GM18498 (cell line): ENCODE measurements at regions not wholly inside any gene's neighbourhood (a gene's known extent, or its start where the extent isn't known, plus 50 kb on each side); places are given as distances from the start of the nearest gene placed in this dataset.
A peak's percentile ranks its signal among the peaks of the same experiment; 100 is the strongest.
"Not testable (repeated sequence)": the region's sequence is repeated elsewhere in the genome, so short reads cannot be mapped to it uniquely, and the experiment has no call there.

Experiments
- ATAC-seq: cut with Tn5 transposase; IDR thresholded peaks from one replicate; pipeline ENCODE4 v1.9.1; 2021; ENCODE audit warnings: mild to moderate bottlenecking, moderate library complexity; ENCODE audit not compliant: unreplicated experiment

DNA sequence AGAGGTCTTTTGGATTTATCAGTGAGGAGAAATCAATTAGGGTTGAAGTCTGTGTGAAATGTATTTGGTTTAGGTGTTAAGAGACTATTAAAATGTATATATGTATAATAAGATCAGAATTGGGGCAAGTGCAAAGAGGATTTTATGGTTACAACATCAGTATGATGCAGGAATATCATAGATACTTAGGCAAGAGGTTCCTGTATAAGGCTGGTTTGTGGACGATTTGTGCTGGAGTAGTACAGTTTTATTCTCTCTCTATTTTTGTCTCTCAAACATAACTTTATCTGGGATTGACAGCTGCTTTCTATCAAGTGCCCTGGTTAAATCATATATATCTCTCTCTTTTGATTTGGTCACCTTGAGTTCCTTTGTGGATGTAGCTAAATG, 142.5 kb downstream of the CTH start:
- no peak for ATAC-seq

DNA sequence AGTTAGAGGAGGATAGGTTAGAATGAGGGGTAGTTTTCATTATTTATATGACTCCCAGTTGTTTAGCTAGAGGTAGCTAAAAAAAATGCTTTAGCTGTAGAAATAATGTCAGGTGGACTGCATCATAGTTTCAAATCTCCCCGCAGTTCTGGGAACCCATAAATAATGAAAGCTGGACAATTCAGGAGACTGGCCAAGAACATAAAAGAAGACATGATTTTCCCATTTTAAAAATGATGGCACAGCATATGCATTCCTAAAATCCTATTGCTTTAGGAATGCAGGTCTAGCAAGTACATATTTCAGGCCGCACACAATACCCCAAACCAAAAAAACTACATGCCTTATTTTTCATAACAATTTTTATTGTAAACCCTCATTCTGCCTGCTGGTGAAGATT, 143.3 kb downstream of the CTH start:
- no peak for ATAC-seq

DNA sequence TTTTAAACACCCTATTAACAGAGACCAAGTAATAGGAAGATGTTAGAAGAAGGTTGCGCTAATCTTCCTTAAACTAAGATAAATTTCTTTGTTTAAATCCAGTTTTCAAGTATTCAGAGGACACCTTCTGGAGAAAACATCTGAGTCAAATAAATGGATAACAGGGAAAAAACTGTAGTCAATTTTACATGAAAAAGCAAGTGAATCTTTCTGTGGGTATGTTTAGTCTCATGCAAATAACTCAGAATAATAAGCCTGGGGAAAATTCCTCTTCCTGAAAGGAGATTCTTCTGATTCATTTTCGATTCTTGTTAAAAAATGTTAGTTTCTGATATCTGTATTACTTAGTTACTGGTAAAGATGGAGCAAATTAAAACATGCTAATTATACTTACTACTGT, 145.5 kb downstream of the CTH start:
- no peak for ATAC-seq

DNA sequence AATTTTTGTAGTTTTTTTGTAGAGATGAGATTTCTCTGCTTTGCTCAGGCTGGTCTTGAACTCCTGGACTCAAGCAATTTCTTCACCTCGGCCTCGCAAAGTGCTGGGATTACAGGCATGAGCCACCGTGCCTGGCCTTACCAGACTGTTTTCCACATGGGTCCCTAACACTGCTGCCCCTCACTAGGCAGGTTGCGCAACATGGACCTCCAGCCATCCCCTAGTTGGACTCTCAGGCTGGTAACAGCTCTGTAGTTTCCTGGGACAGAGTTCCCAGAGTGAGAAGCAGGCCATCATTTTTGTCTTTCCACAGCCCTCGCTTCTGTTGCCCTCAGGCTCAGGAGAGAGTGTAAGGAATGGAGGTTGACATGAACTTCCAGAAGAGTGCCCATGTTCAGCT, 156.1 kb downstream of the CTH start:
- ATAC-seq = no peak

DNA sequence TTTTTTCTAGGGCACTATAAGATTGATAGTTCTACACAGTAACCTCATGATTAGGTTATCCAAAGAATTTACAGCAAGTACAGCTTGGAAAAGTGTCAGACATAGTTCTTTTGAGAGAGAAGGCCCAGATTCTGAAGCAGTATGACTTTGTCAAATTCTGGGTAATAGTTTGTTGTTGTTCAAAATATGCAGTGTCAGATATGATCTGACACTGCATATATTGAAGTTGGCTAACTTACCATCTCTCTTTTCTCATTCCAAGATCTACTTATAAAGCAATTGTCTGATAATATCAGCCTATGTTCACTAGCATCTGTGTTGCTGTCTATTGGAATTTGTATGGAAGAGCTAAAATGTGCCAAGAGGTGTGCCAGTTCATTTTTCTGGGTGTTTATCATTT, 160.1 kb downstream of the CTH start:
- ATAC-seq = no peak

DNA sequence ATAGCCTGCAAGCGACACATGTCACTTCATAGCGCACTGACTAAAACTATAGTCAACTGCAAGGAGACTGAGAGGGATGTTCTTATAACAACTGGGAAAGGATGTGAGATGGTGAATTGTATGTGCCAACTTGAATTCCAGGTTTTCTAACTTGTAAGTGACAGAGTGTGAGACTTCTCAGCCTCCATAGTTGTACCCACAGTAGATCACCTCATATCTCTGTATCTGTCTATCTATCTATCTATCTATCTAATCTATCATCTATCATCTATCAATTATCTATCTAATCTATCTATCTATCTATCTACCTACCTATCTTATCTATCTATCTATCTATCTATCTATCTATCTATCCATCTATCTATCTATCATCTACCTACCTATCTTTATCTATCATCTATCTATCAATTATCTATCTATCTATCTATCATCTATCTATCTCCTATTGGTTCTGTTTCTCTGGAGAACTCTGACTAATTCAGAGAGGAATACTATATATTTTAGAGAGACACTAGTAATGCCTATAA, 162.3 kb downstream of the CTH start:
- no peak for ATAC-seq

DNA sequence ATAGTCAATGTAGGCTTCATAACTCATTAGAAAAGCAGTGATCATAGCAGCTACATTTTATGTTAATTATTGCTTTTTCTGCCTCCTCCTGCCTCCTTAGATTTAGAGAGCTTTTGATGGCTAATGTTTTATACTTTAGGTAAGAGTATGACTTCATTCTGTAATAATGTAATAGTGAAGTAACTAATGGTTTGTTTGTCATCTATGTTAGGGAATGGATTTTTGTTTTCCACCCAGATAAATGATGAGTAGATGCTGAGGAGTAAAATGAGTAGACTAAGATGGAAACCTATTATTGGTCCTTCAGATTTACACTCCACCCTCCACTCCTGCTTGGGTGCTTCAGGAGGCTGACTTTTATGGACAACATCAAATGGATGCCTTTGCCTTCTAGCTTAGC, 170.6 kb downstream of the CTH start:
- no peak for ATAC-seq

DNA sequence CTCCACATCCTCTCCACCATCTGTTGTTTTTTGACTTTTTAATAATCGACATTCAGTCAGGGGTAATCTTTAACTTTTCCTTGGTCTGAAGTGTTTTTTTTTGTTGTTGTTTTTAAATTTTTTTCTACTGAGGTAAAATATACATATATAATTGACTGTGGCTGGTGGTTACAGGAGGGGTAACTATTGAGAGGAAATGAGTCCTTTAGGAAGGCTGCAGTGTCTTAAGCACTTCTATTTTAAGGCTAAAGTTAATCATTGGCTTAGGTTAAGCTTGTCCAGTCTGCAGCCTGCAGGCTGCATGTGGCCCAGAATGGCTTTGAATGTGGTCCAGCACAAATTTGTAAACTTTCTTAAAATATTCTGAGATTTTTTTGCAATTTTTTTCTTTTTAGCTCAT, 172.5 kb downstream of the CTH start:
- peak; percentile 89 for ATAC-seq

DNA sequence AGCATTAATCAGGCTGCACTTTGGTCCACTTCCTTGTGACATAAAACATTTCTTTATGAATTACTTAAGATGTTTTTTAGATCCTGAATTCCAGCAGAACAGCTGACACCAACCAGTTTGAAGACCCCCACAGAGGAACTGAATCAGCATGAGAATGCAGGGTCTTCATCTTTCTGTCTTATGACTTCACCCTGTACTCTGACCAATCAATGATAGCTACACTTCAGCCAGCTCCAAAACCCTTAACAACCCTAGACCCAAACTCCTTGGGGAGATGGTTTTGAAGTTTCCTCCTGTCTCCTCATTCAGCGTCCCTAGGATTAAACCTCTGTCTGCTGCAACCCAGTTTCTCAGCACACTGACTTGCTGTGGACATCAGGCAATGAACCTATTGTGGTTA, 175.0 kb downstream of the CTH start:
- ATAC-seq = no peak

DNA sequence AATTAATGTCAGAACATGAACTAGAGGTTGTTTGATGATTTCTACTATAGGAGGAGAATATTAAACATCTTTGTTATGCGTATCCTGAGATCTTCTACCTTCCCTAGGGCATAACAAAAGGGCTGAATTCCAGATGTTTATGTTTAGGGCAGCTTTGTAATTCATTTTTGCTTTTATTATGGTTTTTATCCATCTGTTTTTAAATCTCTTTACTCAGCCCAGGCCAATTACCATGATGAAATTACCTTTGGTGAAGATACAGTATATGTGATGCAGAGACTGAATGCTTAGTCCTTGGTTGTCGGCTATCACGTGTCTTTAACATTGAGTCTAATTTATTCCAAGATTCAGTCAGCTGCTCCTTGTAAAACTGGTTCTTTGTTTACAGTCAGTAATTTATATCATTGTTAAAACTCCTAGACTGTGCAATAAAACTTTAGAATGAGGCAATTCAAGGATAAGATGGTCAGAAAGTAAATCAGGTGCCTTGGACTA, 176.9 kb downstream of the CTH start:
- ATAC-seq = no peak

DNA sequence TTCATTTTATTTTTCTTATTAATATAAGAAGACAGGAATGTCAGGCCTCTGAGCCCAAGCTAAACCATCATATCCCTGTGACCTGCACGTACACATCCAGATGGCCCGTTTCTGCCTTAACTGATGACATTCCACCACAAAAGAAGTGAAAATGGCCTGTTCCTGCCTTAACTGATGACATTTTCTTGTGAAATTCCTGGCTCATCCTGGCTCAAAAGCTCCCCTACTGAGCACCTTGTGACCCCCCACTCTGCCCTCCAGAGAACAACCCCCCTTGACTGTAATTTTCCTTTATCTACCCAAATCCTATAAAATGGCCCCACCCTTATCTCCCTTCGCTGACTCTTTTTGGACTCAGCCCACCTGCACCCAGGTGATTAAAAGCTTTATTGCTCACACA, 182.5 kb downstream of the CTH start:
- not testable (repeated sequence) for ATAC-seq

DNA sequence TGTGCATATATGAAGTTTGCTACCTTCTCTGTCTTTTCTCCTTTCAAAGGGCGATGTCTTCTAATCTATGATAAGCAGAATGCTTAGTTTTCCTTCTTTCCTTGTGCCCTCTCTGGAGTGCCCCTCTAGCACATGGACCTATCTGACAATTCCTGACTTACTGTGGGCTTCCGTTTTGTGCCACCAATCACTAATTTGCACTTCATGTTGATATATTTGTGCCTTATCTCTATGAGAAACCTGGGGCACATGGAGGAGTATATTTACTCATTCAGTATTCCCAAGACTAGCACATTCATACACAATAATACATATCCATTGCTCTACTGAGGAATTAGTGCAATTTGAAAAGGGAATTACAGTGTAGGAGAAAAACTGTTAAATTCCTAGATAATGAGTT, 197.7 kb downstream of the CTH start:
- no peak for ATAC-seq

DNA sequence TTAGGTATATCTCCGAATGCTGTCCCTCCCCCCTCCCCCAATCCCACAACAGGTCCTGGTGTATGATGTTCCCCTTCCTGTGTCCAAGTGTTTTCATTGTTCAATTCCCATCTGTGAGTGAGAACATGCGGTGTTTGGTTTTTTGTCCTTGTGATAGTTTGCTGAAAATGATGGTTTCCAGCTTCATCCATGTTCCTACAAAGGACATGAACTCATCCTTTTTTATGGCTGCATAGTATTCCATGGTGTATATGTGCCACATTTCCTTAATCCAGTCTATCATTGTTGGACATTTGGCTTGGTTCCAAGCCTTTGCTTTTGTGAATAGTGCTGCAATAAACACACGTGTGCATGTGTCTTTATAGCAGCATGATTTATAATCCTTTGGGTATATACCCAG, 199.1 kb downstream of the CTH start:
- ATAC-seq = not testable (repeated sequence)

DNA sequence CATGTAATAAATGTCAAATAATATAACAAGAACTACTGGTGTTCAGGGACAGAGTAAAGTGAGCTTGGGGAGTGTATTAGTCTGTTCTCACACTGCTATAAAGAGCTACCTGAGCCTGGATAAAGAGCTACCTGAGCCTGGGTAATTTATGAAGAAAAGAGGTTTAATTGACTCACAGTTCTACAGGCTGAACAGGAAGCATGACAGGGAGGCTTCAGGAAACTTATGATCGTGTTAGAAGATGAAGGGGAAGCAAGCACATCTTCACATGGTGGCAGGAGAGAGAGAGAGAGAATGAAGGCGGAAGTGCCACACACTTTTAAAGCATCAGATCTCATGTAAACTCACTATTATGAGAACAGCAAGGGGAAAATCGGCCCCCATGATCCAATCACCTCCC, 205.9 kb downstream of the CTH start:
- no peak for ATAC-seq

DNA sequence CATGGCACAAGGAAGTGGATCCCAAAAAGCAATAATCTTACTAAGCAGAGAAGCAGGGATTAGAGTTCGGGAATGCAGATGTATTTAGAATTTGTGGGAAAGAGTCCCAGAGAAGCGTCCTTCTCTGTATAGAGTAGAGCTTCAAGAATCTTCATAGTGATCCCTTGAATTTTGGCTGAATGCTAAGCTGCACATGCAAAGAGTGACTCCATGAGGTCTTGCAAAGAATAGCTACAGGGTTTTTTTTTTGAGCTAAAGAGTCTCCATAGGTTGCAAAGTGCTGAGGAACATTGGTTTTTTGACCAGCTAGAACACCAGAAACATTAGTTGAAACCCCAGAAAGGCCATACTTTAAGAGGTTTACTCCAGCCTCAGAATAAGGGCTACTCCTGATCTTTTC, 206.7 kb downstream of the CTH start:
- no peak for ATAC-seq

DNA sequence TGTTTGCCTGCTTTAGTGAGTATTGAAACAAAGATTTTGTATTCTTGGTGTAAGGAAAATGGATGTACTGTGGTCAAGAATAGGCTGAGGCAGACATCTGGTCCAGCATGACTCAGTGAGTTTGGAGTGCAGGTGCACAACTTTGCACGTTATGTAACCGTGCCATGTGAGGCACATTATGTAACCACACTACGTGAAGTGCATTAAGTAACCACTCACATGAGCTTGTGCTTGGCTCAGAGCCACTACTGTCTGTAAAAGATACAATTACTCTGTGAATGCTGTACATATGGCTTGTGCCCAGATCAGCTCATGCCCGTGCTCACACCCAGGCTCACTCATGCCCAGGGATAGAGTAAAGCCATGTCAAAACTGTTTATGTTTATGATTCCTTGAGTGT, 216.8 kb downstream of the CTH start:
- ATAC-seq = no peak

DNA sequence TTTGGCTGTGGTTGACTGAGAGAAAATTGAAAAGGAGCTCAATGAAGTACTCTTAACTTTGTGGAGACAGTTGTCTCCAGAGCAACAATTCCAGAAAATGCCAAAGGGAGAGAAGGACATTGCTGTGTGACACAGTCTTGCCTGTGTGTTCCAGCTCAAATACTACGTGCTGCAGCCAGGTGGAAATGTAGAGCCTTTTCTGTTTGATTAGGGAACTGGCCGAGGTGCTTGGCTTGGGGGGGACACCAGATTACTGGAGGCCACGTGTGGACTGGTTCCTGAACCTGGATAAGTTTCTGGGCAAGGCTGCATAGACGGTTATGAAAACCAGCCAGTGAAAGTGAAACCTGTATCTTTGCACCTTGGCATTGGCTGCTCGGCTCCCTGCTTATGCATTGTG, 217.9 kb downstream of the CTH start:
- ATAC-seq = no peak

DNA sequence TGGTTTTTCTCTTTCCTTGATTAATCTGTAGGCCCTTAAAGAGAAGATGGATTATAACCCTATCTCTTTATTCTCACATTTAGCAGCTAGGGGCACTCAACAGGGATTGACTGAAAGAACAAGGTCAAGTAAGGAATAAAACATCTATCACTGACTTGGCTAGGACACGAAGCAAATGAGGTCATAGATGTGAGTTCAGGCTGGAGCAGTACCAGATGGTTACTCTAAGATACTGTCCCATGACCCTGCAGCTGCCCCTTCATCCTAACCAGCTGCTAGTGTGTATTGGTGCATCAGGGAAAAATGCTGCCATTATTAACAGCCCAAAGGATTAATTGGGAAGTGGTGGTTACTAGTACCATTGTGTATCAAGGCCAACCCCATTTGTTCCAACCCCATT, 221.9 kb downstream of the CTH start:
- ATAC-seq = no peak

DNA sequence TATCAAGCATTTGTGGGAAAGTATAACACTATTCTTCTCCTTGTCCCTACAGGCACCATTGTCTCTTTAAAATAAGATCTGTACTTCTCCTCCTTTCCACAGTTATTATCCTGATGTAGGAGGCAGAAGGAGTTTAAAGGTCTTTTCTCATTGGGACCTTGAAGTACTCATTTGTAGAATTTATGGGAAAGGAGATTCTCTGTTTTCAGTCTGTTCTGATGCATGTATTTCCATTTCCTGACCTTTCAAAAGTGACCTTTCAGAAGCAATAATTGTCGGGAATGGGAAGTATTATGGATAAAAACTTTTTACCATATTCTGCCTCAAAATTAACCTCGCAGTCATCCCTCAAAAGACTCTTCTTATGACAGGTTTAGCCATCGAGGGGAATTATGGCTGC, 224.8 kb downstream of the CTH start:
- ATAC-seq = no peak

DNA sequence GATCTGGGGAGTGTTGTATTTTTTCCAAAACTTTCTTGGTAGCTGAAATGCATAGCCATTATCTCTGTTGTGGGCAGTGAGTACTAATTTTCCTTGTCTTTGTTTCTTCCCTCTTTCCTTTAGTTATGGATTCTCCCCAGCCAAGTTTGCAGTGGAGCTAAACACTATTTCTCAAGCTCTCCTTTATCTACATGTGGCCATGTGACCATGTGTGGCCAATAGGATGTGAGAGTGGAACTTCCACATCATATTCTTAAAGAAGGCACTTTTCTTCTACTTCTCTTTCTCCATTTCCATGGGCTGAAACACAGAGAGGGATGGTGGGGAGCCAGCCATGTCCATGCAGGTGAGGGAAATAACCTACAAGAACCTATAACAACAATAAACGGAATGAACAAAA, 230.8 kb downstream of the CTH start:
- no peak for ATAC-seq

DNA sequence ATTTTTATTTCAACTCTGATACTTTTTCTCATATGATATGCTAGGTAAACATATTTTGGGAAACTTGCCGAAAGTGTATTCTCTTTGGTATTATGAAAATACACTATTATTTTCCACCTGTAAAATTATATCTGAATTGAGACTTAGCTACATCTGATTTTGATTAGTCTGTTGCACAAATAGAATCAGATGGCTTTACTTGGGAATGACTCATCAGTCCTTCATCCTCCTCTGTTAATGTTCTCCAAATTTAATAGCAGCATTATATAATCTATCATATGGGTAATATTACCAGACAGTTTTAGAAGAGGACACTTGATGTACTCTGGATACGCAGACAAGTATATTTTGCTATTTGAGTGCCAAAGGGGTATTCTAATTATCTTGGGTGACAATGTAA, 245.3 kb downstream of the CTH start:
- no peak for ATAC-seq

DNA sequence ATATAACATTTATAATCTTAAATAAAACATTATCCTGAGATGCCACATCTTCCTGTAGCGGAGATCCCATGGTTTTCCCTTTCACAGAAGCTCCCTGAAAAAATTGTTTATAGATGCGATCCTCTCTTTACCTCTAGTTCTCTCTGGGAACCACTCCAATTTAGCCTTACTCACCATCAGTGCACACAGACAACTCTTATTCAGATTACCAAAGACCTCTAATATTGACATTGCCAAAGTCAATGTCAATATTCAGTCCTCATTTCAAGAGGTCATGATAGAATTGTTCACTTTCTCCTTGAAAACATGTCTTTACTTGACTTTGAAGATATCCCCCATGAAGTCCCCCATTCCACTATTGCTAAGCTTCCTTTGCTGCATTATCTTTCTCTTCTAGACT, 248.8 kb downstream of the CTH start:
- ATAC-seq = no peak

DNA sequence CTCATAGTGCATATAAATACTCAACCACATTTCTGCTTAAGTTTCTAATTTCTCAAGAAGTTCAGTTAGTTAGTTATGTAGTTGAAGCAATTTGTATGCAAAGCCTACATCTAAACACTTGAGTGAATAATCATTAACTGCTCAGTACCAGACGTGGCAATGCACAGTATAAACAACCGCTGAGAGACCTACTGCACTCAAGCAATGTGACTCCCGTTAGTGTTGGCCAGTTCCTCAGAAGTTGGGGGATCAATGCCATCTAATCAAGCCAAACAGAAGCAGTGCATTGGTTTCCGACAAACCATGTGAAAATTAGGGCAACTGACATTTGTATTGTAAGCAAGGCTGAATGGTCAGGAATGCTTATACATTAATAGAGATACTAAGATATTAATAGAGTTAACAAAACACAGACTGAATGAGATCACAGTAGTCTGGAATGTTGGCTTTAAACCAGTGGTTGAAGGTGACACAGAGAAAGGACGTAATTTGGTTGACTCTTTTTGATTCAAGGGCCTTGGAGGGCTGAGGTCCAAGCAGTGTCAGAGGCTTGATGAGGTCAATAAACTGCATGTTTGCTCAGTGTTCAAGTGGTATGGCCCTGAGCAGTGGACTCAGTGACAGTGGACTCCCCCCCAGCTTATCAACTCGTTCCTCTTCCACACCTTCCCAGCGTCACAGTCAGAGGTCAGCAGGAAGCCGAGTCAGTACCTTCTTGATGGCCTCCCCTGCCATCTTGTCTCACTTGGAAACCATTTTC, 255.5 kb downstream of the CTH start:
- no peak for ATAC-seq
